HG03175 (cell line): ENCODE measurements at regions not wholly inside any gene's neighbourhood (a gene's known extent, or its start where the extent isn't known, plus 50 kb on each side); places are given as distances from the start of the nearest gene placed in this dataset.

ENCODE experiments used
- ATAC-seq: cut with Tn5 transposase; IDR thresholded peaks from one replicate; pipeline ENCODE4 v1.9.1; 2021; ENCODE audit warnings: mild to moderate bottlenecking, moderate library complexity; ENCODE audit not compliant: unreplicated experiment

- no peak for ATAC-seq
These were observed 166.6 kb downstream of the KITLG start for GRCh38 chr12:88413646-88414045.

GRCh38 chr12:88416155-88416554 lies 164.1 kb downstream of the KITLG start:
- no peak for ATAC-seq

DNA sequence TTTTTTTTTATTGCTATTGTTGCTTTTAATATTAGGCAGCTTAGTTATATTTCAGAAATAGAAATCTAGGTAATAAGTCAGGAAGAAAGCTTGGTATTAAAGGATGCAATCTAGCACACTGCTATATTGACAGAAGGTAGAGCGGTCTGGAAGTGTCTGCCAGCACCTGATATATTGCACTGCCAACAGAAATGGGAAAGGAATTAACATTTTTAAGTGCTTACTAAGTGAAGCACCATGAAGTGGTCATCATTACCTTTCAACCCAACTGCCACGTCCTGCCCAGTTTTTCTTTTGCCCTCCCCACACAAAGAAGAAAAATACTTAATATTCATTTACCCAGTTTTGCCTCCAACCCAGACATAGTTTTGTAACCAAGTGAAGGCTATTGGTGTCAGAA lies 163.5 kb downstream of the KITLG start:
- ATAC-seq = no peak

DNA sequence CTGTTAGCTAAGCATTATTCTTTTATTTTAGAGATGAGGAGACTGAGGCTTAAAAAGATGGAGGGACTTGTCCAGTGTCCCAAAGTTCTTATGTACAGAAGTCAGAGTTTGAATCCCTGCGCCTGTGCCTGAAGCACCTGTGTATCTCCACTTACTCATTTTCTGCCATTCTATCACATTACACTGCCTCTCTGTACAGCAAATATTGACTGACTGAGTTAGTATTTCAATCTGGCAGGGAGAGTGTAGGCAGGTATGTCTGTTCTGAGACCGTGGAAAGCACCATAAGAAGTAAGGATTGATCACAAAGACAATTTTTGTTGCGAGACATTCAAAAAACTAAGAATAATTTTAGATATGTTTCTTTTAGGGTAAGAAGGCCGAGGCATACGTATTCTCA lies 162.7 kb downstream of the KITLG start:
- ATAC-seq = no peak

DNA sequence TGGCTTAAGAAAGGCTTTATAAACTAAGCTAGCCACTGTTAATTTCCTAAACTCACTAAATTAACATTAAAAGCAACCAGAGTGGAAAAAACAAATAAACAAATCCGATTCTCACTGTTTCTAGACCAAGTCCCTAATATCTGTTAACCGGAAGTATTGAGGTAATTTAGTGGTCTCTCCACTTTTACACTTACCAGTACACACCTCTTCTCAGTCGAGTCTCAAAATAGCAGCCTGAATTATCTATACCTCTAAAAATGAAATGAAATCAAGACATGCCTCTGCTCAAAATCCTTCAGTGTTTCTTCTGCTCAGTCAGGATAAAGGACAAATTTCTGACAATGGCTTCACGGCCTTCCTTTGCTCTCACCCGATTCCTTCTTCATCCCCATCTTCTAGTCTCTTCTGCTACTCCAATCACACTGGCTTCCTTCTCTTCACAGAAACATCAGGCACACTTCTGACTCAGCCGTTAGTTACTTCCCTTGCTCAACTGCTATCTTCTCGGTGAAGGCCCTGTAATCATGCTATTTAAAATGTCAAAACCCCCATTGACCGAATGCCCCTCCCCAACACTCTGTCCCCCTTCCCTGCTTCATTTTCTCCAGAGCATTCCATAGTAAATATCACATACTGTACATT lies 161.3 kb downstream of the KITLG start:
- ATAC-seq = no peak

- ATAC-seq = no peak
These were observed 160.5 kb downstream of the KITLG start for GRCh38 chr12:88419794-88420193.

GRCh38 chr12:88420457-88420856 lies 159.8 kb downstream of the KITLG start:
- ATAC-seq = no peak

DNA sequence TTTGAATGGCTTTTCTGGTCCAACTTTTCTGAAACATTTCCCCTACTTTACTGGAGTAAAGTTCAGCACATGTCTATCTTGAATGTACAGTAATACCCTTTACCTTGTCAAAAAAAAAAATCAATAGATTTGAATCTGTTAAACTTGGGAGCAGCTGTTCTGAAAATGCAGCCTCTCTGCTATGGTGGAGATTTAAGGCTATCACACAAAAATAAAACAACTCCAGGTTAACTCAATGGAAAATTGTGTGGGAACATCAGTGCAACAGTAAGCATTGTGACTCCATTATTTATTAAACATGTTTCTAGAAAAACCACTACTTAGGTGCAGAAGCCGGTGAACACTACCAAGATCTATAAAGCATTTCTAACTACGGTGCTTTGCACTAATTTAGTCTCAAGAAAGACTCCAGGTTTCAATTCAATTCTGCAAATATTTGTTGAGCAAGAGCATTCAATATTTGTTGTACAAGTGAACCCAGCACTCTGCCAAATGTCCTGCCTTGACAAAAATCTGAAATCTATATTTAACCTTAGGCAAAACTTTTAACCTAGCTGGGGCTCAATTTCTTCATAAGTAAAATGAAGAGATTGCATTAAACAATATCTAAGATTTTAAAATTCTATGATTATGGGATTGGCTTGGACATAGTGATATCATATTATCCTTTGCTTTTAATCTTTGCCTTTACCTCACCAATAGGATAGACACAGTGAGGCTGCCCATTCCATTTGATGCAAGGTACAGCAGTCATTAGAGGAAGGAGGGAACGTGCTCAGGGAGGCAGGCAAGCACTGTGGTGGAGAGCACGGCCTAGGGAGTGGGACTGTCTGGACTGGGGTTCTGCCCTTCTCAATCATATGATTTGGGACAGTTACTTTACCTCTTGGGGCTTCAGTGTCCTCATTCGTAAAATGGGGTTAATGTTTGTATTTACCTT lies 155.2 kb downstream of the KITLG start:
- no peak for ATAC-seq

GRCh38 chr12:88428350-88428749 lies 151.9 kb downstream of the KITLG start:
- ATAC-seq = no peak

DNA sequence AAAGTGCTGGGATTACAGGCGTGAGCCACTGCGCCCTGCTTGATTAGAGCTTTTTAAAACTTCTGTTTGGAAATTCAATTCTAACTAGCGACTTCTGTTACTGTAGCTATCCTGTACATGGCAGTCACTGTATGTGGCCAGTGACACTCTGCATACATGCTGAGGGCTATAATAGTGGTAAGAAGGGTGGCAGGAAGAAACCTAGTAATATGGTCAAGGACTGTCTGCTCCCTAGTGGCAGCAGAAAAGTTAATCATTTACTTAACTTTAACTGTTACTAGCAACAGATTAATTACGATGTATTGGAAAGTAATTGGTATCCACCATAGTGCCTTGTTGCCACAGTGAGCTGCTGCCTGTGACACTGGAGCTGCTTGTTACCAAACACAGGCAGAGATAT lies 149.0 kb downstream of the KITLG start:
- ATAC-seq = peak; percentile 35

- no peak for ATAC-seq
These were observed 147.5 kb downstream of the KITLG start for GRCh38 chr12:88432531-88433490.

DNA sequence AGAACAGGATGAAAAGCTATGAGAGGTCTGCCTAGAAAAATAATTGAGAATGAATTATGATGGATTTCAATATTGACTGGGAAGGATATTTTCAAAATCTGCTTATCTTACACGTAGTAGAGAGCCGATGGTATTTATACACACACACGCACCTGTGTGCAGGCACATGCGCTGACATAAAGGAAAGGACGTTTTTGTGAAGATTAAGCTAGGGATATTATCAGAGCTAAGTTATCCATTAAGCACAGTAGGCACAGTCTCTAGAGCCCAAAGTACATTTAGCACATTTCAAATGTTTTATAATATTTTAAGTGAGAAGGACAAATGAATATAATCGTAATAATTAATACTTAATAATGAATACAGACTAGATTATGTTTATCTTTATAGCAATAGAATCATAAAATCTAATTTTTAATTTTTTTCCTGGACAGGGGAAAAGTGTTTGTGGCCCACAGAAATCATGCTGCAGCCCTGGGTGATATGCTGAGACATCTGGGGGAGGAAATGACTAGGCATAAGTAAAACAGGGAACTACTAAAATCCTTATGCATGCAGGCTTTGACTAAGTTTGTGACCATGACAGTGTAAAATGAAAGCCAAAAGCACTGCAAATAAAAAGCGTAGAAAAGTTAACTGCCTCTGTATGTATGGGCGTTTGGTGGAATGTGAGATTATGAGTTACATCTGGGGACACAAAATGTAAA lies 146.1 kb downstream of the KITLG start:
- ATAC-seq = peak; percentile 75

- no peak for ATAC-seq
These were observed 144.8 kb downstream of the KITLG start for GRCh38 chr12:88435334-88436076.

DNA sequence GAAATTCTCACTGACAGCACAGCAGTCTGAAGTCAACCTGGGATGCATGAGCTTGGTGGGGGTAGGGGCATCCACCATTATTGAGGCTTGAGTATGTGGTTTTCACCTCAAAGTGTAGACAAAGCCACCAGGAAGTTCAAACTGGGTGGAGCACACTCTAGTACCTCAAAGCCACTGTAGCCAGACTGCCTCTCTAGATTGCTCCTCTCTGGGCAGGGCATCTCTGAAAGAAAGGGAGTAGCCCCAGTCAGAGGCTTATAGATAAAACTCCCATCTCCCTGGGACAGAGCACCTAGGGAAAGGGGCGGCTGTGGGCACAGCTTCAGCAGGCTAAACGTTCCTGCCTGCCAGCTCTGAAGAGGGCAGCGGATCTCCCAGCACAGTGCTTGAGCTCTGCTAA lies 143.0 kb downstream of the KITLG start:
- no peak for ATAC-seq
